Uterus (tissue), 2 donors: ENCODE measurements at regions not wholly inside any gene's neighbourhood (a gene's known extent, or its start where the extent isn't known, plus 50 kb on each side); places are given as distances from the start of the nearest gene placed in this dataset.

Experiments
- CTCF ChIP-seq, 4 experiments: fragments of 200-600 bp in 2 of 4; fragments of 450-650 bp in 2 of 4; sonication (generic) in 2 of 4; IDR thresholded peaks; one replicate each; pipeline ENCODE4 v1.5.1; 2016 to 2019; ENCODE audit warnings: antibody characterized with exemption in 4 of 4, mild to moderate bottlenecking in 2 of 4, moderate library complexity in 1 of 4
- POLR2A ChIP-seq, 2 donors: fragments of 450-650 bp; IDR thresholded peaks; one replicate each; pipeline ENCODE4 v1.6.1; 2016; ENCODE audit warnings: antibody characterized with exemption in 2 of 2, mild to moderate bottlenecking in 1 of 2, moderate library complexity in 1 of 2

GRCh38 chr4:111849746-111850284, 295.4 kb upstream of the FAM241A start:
- TF ChIP-seq CTCF (IDR thresholded peaks at IDR 0.05) (no peak), POLR2A (IDR thresholded peaks at IDR 0.05) (no peak)
